K562 (cell line): ENCODE measurements at regions not wholly inside any gene's neighbourhood (a gene's known extent, or its start where the extent isn't known, plus 50 kb on each side); places are given as distances from the start of the nearest gene placed in this dataset.

ENCODE experiments used
- ATAC-seq: fragments of 200-7000 bp; cut with Tn5 transposase; 3 replicates; pipeline ENCODE4 v1.9.1; 2020; ENCODE audit warnings: moderate library complexity
- BruUV-seq: library from RNA; stranded (reverse); fragments of 400-500 nt; replicated peaks from 2 replicates; lab custom pipeline; 2021; lab: Mats Ljungman, UMichigan
- CTCF ChIA-PET: fragments of 300-600 bp; formaldehyde crosslinking; extraction: SDS; loops from one replicate; lab custom pipeline; 2021; ENCODE audit warnings: low intra/inter-chr PET ratio; lab: Yijun Ruan, JAX
- POLR2A ChIA-PET: fragments of 300-600, 350-650 bp; sonication (Branson Sonifier 250); formaldehyde crosslinking; extraction: SDS; loops from one replicate; lab custom pipeline; 2021; ENCODE audit warnings: antibody characterized with exemption, inconsistent platforms; lab: Yijun Ruan, JAX
- DNase-seq, 4 experiments: peaks; one replicate each; pipeline versions ENCODE4 v3.0.0 to v3.0.0-alpha.2; 2011 to 2018; ENCODE audit warnings: low spot score in 3 of 4, mixed read lengths in 3 of 4; ENCODE audit errors: extremely low read depth in 1 of 4
- FAIRE-seq: peaks from 2 replicates; lab custom pipeline; 2011; peaks lifted over from hg19 to GRCh38; lab: Jason Lieb, UNC
- H2AFZ ChIP-seq: 2 replicates; pipeline ENCODE4 v1.6.0; 2011; ENCODE audit warnings: low read depth, low read length, control low read depth, inconsistent platforms
- H3K27ac ChIP-seq: fragments of 200-600 bp; 3 replicates; pipeline ENCODE4 v1.8.0; 2011; ENCODE audit warnings: low read depth, mild to moderate bottlenecking, control low read depth, inconsistent platforms, low read length, moderate library complexity, mixed read lengths; ENCODE audit errors: extremely low read depth
- H3K27me3 ChIP-seq, 2 experiments: fragments of 300-600 bp in 1 of 2; 2 replicates in 1 of 2; 3 replicates in 1 of 2; pipeline versions ENCODE4 v1.6.0 to v1.8.0; 2011; ENCODE audit warnings: inconsistent platforms in 2 of 2, low read length in 2 of 2, mild to moderate bottlenecking in 1 of 2, mixed read lengths in 1 of 2, moderate library complexity in 1 of 2; ENCODE audit not compliant: control insufficient read depth in 2 of 2, insufficient read depth in 2 of 2
- H3K36me3 ChIP-seq: fragments of 300-600 bp; 3 replicates; pipeline ENCODE4 v1.8.0; 2011; ENCODE audit warnings: mild to moderate bottlenecking, low read length, inconsistent platforms; ENCODE audit not compliant: control insufficient read depth, insufficient read depth
- H3K4me1 ChIP-seq, 2 experiments: fragments of 200-600 bp in 1 of 2; replicated peaks in 1 of 2; 2 replicates in 1 of 2; 3 replicates in 1 of 2; pipeline versions ENCODE4 v1.5.1 to v1.8.0; 2011; ENCODE audit warnings: inconsistent platforms in 2 of 2, low read length in 2 of 2, mild to moderate bottlenecking in 1 of 2, mixed read lengths in 1 of 2, moderate library complexity in 1 of 2; ENCODE audit not compliant: control insufficient read depth in 2 of 2, insufficient read depth in 2 of 2
- H3K4me2 ChIP-seq: 2 replicates; pipeline ENCODE4 v1.6.1; 2011; ENCODE audit warnings: low read length, control low read depth, inconsistent platforms, mixed read lengths; ENCODE audit not compliant: insufficient read depth
- H3K4me3 ChIP-seq: fragments of 200-600 bp; sonication (generic), shearing (Covaris generic); 2 replicates; pipeline ENCODE4 v1.5.1; 2016; ENCODE audit warnings: control low read depth, inconsistent platforms
- H3K79me2 ChIP-seq: fragments of 200-600 bp; 3 replicates; pipeline ENCODE4 v1.8.0; 2011; ENCODE audit warnings: low read length, inconsistent platforms; ENCODE audit not compliant: control insufficient read depth, insufficient read depth
- H3K9ac ChIP-seq, 2 experiments: 2 replicates each; pipeline versions ENCODE4 v1.6.0 to v1.6.1; 2011; ENCODE audit warnings: low read depth in 2 of 2, low read length in 2 of 2, control low read depth in 1 of 2, inconsistent platforms in 1 of 2, mild to moderate bottlenecking in 1 of 2, mixed read lengths in 1 of 2; ENCODE audit not compliant: insufficient read depth in 1 of 2
- H3K9me1 ChIP-seq: one replicate; pipeline ENCODE4 v1.6.0; 2011; ENCODE audit warnings: inconsistent platforms, mild to moderate bottlenecking, low read length, moderate library complexity; ENCODE audit not compliant: control insufficient read depth, insufficient read depth
- H3K9me3 ChIP-seq: replicated peaks from 2 replicates; pipeline ENCODE4 v1.5.1; 2011; ENCODE audit warnings: low read depth, low read length, inconsistent platforms; ENCODE audit not compliant: control insufficient read depth, insufficient read depth
- H4K20me1 ChIP-seq: replicated peaks from 2 replicates; pipeline ENCODE4 v1.6.1; 2011; ENCODE audit warnings: low read length, inconsistent platforms, mixed read lengths; ENCODE audit not compliant: control insufficient read depth, insufficient read depth
- FOS ChIP-seq: IDR thresholded peaks from 3 replicates; pipeline ENCODE4 v1.6.1; 2011; ENCODE audit not compliant: insufficient read length; ENCODE audit errors: extremely low read depth
- KAT7 ChIP-seq: sonication (generic); formaldehyde crosslinking; IDR thresholded peaks from 2 replicates; pipeline ENCODE4 v1.8.0; 2022; ENCODE audit warnings: missing genetic modification reagents, mild to moderate bottlenecking, borderline replicate concordance
- NFYB ChIP-seq: IDR thresholded peaks from 2 replicates; pipeline ENCODE4 v1.6.1; 2011; ENCODE audit warnings: mild to moderate bottlenecking, moderate library complexity; ENCODE audit not compliant: insufficient read length; ENCODE audit errors: extremely low read depth
- NONO ChIP-seq, 2 experiments: fragments of 200-400 bp in 1 of 2; fragments of 450-650 bp in 1 of 2; formaldehyde crosslinking in 1 of 2; IDR thresholded peaks; 2 replicates each; pipeline ENCODE4 v1.6.1; 2017; ENCODE audit warnings: low read depth in 2 of 2, mild to moderate bottlenecking in 2 of 2, moderate library complexity in 2 of 2, low read length in 1 of 2
- RBM25 ChIP-seq: fragments of 200-400 bp; formaldehyde crosslinking; IDR thresholded peaks from 2 replicates; pipeline ENCODE4 v1.6.1; 2018; ENCODE audit warnings: low read length, low read depth, moderate library complexity; ENCODE audit not compliant: severe bottlenecking
- SLC30A9 ChIP-seq: fragments of 250-450 bp; sonication (Bioruptor Pico); IDR thresholded peaks from 2 replicates; pipeline ENCODE4 v1.8.0; 2022; ENCODE audit warnings: mild to moderate bottlenecking, moderate library complexity
- SP2 ChIP-seq: IDR thresholded peaks from 2 replicates; pipeline ENCODE4 v1.6.1; 2011; ENCODE audit warnings: mild to moderate bottlenecking, low read depth, low read length, moderate library complexity; ENCODE audit not compliant: poor library complexity, severe bottlenecking; ENCODE audit errors: extremely low read depth
- ZNF551 ChIP-seq: fragments of 250-450 bp; sonication (Bioruptor Pico); IDR thresholded peaks from 2 replicates; pipeline ENCODE4 v1.5.0; 2021; ENCODE audit warnings: mild to moderate bottlenecking, moderate library complexity
- WGBS: fragments of 100-300 bp; shearing (Covaris generic); methylation state at CpG from one replicate; pipeline ENCODE4 v1.1.6; 2016; ENCODE audit warnings: low coverage, mixed read lengths; ENCODE audit not compliant: insufficient coverage; ENCODE audit errors: missing lambda C conversion rate; 5-methylcytosine and 5-hydroxymethylcytosine counted together
- in situ Hi-C: fragments of 300-500 bp; cut with MboI; formaldehyde crosslinking; loops from 4 replicates; pipeline ENCODE4 v1.15.0; 2018; ENCODE audit warnings: inconsistent platforms, mixed read lengths
- intact Hi-C: fragments of 100-400 bp; cut with micrococcal nuclease; formaldehyde crosslinking; loops from 2 replicates; pipeline ENCODE4 v1.14.2; 2022
- TF ChIP-seq, protein P1 (sequence below): fragments of 450-650 bp; IDR thresholded peaks from 2 replicates; pipeline ENCODE4 v1.6.1; 2016
- TF ChIP-seq, protein P2 (sequence below), 2 experiments: IDR thresholded peaks in 1 of 2; conservative IDR thresholded peaks in 1 of 2; 2 replicates each; pipeline ENCODE4 v1.6.1; 2016; ENCODE audit warnings: low read depth in 2 of 2, mild to moderate bottlenecking in 1 of 2, missing compliant biosample characterization in 1 of 2, missing genetic modification characterization in 1 of 2, moderate library complexity in 1 of 2

- no peaks in the 10 kb centered on the region for H3K9me3 ChIP-seq
- no peaks in the 10 kb centered on the region for H3K4me1 ChIP-seq
- H4K20me1 ChIP-seq, result no peaks in the 10 kb centered on the region
- H3K9ac ChIP-seq, result no peak overlapping the region
- in situ Hi-C loops, result no loop called here
- CTCF ChIA-PET, result no interaction called here
- no peak overlapping the region for H2AFZ ChIP-seq
- DNase-seq (no peak), FAIRE-seq (no peak), ATAC-seq (no peak)
- no peak overlapping the region for H3K4me3 ChIP-seq
- no peaks in the 10 kb centered on the region for H3K36me3 ChIP-seq
- H3K79me2 ChIP-seq, result no peaks in the 10 kb centered on the region
- no peak overlapping the region for H3K4me2 ChIP-seq
- H3K9me1 ChIP-seq, result no peaks in the 10 kb centered on the region
- POLR2A ChIA-PET, result no interaction called here
- H3K27me3 ChIP-seq, result peaks cover 2 to 9% of the 10 kb centered on the region in 2 experiments; a peak in 3 of 5 replicates
- no peak overlapping the region for H3K27ac ChIP-seq
- TF ChIP-seq KAT7 (CRISPR knock-in tag) (no peak), ZNF551 (CRISPR knock-in tag) (no peak)
- TF ChIP-seq, all 486 proteins: peak for 0
- no TSS peak for BruUV-seq
- intact Hi-C loops, result no loop called here
Observed at GRCh38 chr7:98562381-98562823, 54.7 kb upstream of the NPTX2 start.

DNA sequence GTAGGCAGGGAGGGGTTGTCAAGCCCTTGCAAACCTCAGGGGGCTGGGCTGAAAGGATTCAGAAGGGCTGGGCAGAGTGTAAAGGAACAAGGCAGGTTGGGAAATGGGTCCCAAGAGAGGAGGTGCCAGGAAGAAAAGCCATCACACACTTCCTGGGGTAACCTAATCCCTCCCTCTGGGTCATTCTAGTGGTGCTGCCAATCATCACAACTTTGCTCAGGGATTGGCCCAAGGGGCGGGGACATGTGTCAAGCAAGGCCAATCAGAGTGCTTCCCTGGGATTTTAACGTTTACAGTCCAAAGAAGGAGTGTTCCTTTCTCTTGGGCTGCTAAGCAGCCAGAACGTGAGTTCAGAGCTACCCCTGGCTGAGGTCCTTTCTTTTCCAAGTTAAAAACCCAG is 57.1 kb upstream of the NPTX2 start:
- no peaks in the 10 kb centered on the region for H4K20me1 ChIP-seq
- H3K4me3 ChIP-seq, result no peak overlapping the region
- no peaks in the 10 kb centered on the region for H3K36me3 ChIP-seq
- in situ Hi-C loops, result no loop called here
- no peak overlapping the region for H2AFZ ChIP-seq
- no peak overlapping the region for H3K27ac ChIP-seq
- no peaks in the 10 kb centered on the region for H3K9me3 ChIP-seq
- H3K4me1 ChIP-seq, result no peaks in the 10 kb centered on the region
- POLR2A ChIA-PET, result interaction anchor here (0.6 kb wide), 1 partner anchor 9 kb away, joined by 3 read pairs; no protein-coding TSS in a partner anchor
- no peaks in the 10 kb centered on the region for H3K9me1 ChIP-seq
- no peaks in the 10 kb centered on the region for H3K79me2 ChIP-seq
- intact Hi-C loops, result no loop called here
- no peak for FAIRE-seq
- CTCF ChIA-PET, result no interaction called here
- peak in 2 of 4 experiments; percentile 9 to 39 for DNase-seq
- WGBS, result 0% methylated on average over 3 of the region's 3 CpGs
- H3K9ac ChIP-seq, result no peak overlapping the region
- no TSS peak for BruUV-seq
- H3K27me3 ChIP-seq, result peaks cover 3 to 27% of the 10 kb centered on the region in 2 experiments; a peak in 2 of 5 replicates
- ATAC-seq, result peak; percentile 81
- no peak overlapping the region for H3K4me2 ChIP-seq
- TF ChIP-seq NONO (IDR thresholded peaks at IDR 0.05; ENCODE audit: low read depth in 2 of 2, low read length in 1 of 2) (no peak), SLC30A9 (CRISPR knock-in tag) (no peak), SP2 (peak; percentile 8), RBM25 (peak; percentile 54), FOS (peak; percentile 59), NFYB (peak; percentile 55)
- TF ChIP-seq, protein P1, sequence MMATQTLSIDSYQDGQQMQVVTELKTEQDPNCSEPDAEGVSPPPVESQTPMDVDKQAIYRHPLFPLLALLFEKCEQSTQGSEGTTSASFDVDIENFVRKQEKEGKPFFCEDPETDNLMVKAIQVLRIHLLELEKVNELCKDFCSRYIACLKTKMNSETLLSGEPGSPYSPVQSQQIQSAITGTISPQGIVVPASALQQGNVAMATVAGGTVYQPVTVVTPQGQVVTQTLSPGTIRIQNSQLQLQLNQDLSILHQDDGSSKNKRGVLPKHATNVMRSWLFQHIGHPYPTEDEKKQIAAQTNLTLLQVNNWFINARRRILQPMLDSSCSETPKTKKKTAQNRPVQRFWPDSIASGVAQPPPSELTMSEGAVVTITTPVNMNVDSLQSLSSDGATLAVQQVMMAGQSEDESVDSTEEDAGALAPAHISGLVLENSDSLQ, result peak; percentile 96
- TF ChIP-seq, protein P2, sequence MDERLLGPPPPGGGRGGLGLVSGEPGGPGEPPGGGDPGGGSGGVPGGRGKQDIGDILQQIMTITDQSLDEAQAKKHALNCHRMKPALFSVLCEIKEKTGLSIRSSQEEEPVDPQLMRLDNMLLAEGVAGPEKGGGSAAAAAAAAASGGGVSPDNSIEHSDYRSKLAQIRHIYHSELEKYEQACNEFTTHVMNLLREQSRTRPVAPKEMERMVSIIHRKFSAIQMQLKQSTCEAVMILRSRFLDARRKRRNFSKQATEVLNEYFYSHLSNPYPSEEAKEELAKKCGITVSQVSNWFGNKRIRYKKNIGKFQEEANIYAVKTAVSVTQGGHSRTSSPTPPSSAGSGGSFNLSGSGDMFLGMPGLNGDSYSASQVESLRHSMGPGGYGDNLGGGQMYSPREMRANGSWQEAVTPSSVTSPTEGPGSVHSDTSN (CRISPR knock-in tag; IDR thresholded peaks at IDR 0.05; ENCODE audit: low read depth), result 0 out of 2 replicates have a peak, but pooled peaks have one; percentile 26
- TF ChIP-seq, protein P2 (tag; conservative IDR thresholded peaks at IDR 0.05; ENCODE audit: low read depth), result peak; percentile 72
